ENCODE measurements at regions not wholly inside any gene's neighbourhood (a gene's known extent, or its start where the extent isn't known, plus 50 kb on each side); places are given as distances from the start of the nearest gene placed in this dataset.
"Not testable (repeated sequence)": the region's sequence is repeated elsewhere in the genome, so short reads cannot be mapped to it uniquely, and the experiment has no call there.

- DNase-seq (ENCODE audit: low read depth): no peak
- no peak overlapping the region for H3K4me3 ChIP-seq (ENCODE audit: low read depth, low read length)
- TF ChIP-seq CTCF (conservative IDR thresholded peaks at IDR 0.05; ENCODE audit: low read depth, low read length): no peak
These were observed 101.7 kb upstream of the ZC3H12A start for GRCh38 chr1:37372711-37373110.

- TF ChIP-seq CTCF (conservative IDR thresholded peaks at IDR 0.05; ENCODE audit: low read depth, low read length): no peak
- H3K4me3 ChIP-seq (ENCODE audit: low read depth, low read length): no peak overlapping the region
- no peak for DNase-seq (ENCODE audit: low read depth)
These were observed 101.0 kb upstream of the ZC3H12A start for GRCh38 chr1:37373413-37373812.

- DNase-seq (ENCODE audit: low read depth); H3K4me3 ChIP-seq (ENCODE audit: low read depth, low read length): not testable (repeated sequence)
These were observed 93.8 kb upstream of the ZC3H12A start for GRCh38 chr1:37380546-37380945.

- no peak for DNase-seq (ENCODE audit: low read depth)
- H3K4me3 ChIP-seq (ENCODE audit: low read depth, low read length): no peak overlapping the region
- no peak for TF ChIP-seq CTCF (conservative IDR thresholded peaks at IDR 0.05; ENCODE audit: low read depth, low read length)
These were observed 86.5 kb upstream of the ZC3H12A start for GRCh38 chr1:37387854-37388253.

- no peak overlapping the region for H3K4me3 ChIP-seq (ENCODE audit: low read depth, low read length)
- no peak for TF ChIP-seq CTCF (conservative IDR thresholded peaks at IDR 0.05; ENCODE audit: low read depth, low read length)
- DNase-seq (ENCODE audit: low read depth): no peak
These were observed 85.1 kb upstream of the ZC3H12A start for GRCh38 chr1:37389327-37389726.

GRCh38 chr1:37391211-37392011, 83.0 kb upstream of the ZC3H12A start:
- no peak overlapping the region for H3K4me3 ChIP-seq (ENCODE audit: low read depth, low read length)
- no peak for DNase-seq (ENCODE audit: low read depth)
- TF ChIP-seq CTCF (conservative IDR thresholded peaks at IDR 0.05; ENCODE audit: low read depth, low read length): no peak

GRCh38 chr1:37392051-37392450, 82.3 kb upstream of the ZC3H12A start:
- TF ChIP-seq CTCF (conservative IDR thresholded peaks at IDR 0.05; ENCODE audit: low read depth, low read length): no peak
- no peak overlapping the region for H3K4me3 ChIP-seq (ENCODE audit: low read depth, low read length)
- DNase-seq (ENCODE audit: low read depth): no peak
